ENCODE measurements at regions not wholly inside any gene's neighbourhood (a gene's known extent, or its start where the extent isn't known, plus 50 kb on each side); places are given as distances from the start of the nearest gene placed in this dataset.

GRCh38 chr18:47587587-47587986, 336.1 kb upstream of the SKOR2 start:
- in situ Hi-C loops (cut with HindIII; ENCODE audit: low sequenced_read_pairs), result no loop called here
- DNase-seq (ENCODE audit: low read depth, low spot score), result no peak

GRCh38 chr18:47586418-47587070, 335.1 kb upstream of the SKOR2 start:
- in situ Hi-C loops (cut with HindIII; ENCODE audit: low sequenced_read_pairs), result no loop called here
- no peak for DNase-seq (ENCODE audit: low read depth, low spot score)
- no peak for TF ChIP-seq CTCF (IDR thresholded peaks at IDR 0.05; ENCODE audit: low read depth, low read length)
- H3K4me3 ChIP-seq (ENCODE audit: low read depth, low read length), result no peak overlapping the region

More at GRCh38 chr18:47587587-47587986, 336.1 kb upstream of the SKOR2 start:
- no peak overlapping the region for H3K4me3 ChIP-seq (ENCODE audit: low read depth, low read length)
- TF ChIP-seq CTCF (IDR thresholded peaks at IDR 0.05; ENCODE audit: low read depth, low read length), result no peak

GRCh38 chr18:47585914-47586313, 334.5 kb upstream of the SKOR2 start:
- no peak for DNase-seq (ENCODE audit: low read depth, low spot score)
- TF ChIP-seq CTCF (IDR thresholded peaks at IDR 0.05; ENCODE audit: low read depth, low read length), result no peak
- H3K4me3 ChIP-seq (ENCODE audit: low read depth, low read length), result no peak overlapping the region
- in situ Hi-C loops (cut with HindIII; ENCODE audit: low sequenced_read_pairs), result no loop called here

GRCh38 chr18:47585136-47585535, 333.7 kb upstream of the SKOR2 start:
- DNase-seq (ENCODE audit: low read depth, low spot score), result no peak
- no peak for TF ChIP-seq CTCF (IDR thresholded peaks at IDR 0.05; ENCODE audit: low read depth, low read length)
- no peak overlapping the region for H3K4me3 ChIP-seq (ENCODE audit: low read depth, low read length)
- in situ Hi-C loops (cut with HindIII; ENCODE audit: low sequenced_read_pairs), result no loop called here

GRCh38 chr18:47582093-47582492, 330.6 kb upstream of the SKOR2 start:
- H3K4me3 ChIP-seq (ENCODE audit: low read depth, low read length), result no peak overlapping the region
- in situ Hi-C loops (cut with HindIII; ENCODE audit: low sequenced_read_pairs), result no loop called here
- no peak for TF ChIP-seq CTCF (IDR thresholded peaks at IDR 0.05; ENCODE audit: low read depth, low read length)
- no peak for DNase-seq (ENCODE audit: low read depth, low spot score)

GRCh38 chr18:47577520-47577919, 326.1 kb upstream of the SKOR2 start:
- TF ChIP-seq CTCF (IDR thresholded peaks at IDR 0.05; ENCODE audit: low read depth, low read length), result no peak
- no peak for DNase-seq (ENCODE audit: low read depth, low spot score)
- in situ Hi-C loops (cut with HindIII; ENCODE audit: low sequenced_read_pairs), result no loop called here
- no peak overlapping the region for H3K4me3 ChIP-seq (ENCODE audit: low read depth, low read length)
